GM18511 (cell line): ENCODE measurements at regions not wholly inside any gene's neighbourhood (a gene's known extent, or its start where the extent isn't known, plus 50 kb on each side); places are given as distances from the start of the nearest gene placed in this dataset.
A peak's percentile ranks its signal among the peaks of the same experiment; 100 is the strongest.

ENCODE experiments used
- ATAC-seq: cut with Tn5 transposase; IDR thresholded peaks from one replicate; pipeline ENCODE4 v1.9.1; 2021; ENCODE audit warnings: mild to moderate bottlenecking, moderate library complexity; ENCODE audit not compliant: unreplicated experiment

DNA sequence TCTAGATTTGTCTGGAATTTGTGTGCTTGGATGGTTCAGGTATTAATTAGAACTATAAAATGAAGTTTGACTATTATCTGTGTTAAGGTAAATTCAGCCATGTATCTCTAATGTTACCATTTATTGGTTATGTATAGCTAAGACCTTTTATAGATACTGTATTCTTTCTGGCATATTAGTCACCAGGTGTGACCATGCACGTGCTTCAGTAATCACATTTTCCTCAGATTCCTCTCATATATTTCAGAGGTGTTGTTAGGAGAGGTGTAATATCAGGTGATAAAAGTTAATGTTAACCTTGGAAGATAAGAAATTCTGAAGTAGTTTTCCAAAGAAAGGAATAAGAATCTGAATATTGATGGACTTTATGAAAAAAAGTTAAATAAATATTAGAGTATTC lies 194.5 kb upstream of the KHDRBS2 start:
- ATAC-seq = no peak

DNA sequence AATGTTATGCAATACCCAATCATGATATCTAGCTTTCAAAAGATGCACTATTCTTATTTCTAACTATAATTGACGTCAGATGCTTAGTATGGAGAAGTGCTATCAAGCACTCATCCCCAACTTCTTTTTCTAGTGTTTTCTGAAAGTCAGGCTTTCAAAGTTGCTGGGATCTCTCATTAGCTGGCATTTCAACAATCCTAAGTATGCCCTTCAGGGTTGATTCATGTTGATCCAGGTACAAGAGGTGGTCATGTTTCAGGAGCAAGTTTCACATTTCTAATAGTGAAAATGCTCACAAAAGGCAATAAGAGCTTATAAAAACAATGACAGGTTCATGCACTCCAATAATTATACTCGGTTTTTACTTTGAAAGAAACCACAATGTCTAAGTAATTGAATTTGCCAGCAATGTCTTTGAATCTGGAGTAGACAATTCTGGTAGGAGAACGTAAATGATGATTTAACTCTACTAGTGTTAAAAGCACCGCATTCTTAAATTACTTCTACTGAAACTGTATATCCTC lies 193.7 kb upstream of the KHDRBS2 start:
- no peak for ATAC-seq

DNA sequence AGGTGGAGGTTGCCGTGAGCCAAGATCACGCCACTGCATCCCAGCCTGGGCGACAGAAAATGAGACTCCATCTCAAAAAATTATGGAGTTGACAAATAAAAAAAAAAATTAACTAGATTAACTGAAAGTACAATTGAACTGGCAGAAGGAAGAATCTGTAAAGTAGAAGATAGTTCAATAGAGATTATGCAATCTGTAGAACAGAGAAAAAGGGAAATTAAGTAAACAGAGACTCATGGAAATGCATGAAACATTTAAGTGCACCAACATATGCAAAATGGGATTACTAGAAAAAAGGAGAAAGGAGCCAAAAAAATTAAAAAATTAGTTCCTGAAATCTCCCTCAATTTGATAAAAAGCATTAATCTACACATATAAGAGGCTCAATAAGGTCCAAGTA lies 188.8 kb upstream of the KHDRBS2 start:
- ATAC-seq = no peak

DNA sequence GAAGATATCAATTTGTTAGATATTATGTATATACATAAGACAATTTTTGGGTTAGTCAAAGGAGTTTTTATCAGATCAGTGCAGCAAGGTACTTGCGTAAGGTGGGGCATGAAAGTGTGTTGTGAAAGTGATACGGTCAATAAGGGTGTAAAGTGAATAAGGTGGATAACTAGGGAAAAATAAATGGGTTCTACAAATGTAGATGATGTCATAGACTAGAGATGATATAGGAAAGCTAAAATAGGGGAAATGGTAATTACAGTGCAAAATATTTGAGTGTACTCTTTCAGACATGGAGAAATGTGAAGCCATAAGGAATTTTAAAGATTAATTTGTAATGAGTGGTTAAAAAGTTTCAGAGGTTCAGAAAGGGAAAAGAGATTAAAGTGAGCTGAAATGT lies 180.6 kb upstream of the KHDRBS2 start:
- no peak for ATAC-seq

DNA sequence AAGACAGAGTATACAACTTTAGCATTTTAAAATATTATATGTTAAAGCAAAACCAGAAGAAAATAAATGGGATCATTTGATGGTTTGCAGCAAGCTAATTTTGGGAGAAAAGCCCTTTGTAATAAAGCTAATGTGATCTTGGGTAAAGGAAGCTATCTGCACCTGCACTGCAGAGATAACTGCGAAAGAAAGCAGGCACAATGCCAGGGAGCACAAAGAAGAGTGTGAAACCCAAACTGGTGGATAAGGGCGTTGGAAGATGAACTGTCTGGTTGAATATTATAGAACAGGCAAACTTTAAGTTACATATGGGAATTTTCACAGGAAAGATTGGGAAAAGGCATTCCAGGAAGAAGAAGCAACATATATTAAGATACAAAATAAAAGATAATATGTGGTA lies 179.2 kb upstream of the KHDRBS2 start:
- no peak for ATAC-seq

DNA sequence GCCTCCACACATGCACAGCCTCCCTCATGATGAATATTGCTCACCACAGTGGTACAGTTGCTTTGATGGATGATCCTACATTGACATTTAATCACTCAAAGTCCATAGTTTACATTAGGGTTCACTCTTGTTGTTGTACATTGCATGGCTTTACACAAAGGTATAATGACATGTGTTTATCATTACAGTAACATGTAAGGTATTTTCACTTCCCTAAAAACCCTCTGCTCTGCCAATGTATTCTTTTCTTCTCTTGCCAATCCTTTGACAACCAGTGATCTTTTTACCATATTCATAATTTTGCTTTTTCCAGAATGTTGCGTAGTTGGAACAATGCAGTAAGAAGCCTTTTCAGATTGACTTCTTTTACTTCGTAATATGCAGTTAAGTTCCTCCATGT lies 166.6 kb upstream of the KHDRBS2 start:
- ATAC-seq = no peak

DNA sequence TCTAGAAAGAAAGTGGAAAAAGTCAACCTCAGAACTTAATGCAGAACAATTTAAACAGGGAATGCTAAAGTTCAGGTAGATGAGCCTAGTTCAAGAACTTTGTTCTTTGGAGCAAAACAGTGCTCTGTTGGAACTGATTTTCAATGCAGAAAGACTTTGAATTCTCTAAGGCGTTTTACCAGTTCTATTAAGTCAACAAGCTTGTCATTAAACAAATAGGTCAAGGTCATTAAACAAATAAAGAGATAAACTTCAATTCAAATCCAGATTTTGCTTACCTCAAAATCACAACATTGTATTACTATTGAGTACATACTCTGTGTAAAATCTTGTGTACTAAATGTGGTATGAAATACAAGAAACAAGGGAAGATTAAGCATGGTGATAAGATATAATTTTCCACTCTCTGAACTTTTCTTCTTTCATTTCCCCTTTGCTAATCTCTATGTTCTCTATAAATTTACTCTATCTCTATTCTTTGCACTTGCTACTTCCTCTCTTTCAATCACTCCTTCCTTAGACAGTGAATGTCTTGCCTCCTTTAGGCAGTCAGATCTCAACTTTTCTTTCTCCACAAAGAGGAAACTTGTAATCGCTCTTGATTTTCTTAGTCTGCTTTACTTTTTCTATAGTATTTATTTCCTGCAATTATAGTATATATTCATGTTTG lies 160.8 kb upstream of the KHDRBS2 start:
- no peak for ATAC-seq

DNA sequence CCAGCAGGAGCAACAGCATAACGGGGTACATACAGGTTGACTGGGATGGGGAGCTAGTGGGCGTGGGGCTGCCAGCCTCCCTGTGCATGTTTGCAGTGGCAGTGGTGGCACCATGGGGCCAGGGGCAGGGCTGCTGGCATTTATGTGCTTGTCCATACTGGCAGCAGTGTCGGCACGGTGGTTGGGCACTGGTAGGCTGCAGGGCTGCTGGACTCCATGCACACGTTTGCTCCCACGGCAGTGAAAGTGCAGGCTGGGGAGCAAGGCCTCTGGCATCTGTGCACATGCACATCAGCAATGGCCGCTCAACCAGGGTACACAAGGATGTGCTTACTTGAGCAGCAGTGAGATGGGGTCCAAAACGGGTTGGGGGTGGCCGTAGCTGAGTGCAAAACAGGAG lies 159.5 kb upstream of the KHDRBS2 start:
- ATAC-seq = no peak

DNA sequence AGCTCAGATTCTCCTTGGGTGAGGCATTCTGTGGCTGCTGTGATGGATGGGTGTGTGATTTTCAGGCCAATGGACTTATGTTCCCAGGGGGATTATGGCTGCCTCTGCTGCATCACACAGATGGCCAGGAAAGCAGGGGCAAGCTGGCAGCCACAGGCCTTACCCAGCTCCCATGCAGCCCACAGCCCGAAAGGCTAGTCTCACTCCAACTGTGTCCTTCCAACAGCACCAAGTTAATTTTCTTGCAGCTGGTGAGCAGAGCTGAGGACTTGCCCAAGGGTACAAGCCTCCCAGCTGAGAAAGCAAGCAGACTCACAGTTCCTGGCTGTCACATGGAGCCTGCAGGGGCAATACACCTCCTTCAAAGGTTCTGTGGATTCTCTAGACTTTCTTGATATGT lies 155.2 kb upstream of the KHDRBS2 start:
- no peak for ATAC-seq

DNA sequence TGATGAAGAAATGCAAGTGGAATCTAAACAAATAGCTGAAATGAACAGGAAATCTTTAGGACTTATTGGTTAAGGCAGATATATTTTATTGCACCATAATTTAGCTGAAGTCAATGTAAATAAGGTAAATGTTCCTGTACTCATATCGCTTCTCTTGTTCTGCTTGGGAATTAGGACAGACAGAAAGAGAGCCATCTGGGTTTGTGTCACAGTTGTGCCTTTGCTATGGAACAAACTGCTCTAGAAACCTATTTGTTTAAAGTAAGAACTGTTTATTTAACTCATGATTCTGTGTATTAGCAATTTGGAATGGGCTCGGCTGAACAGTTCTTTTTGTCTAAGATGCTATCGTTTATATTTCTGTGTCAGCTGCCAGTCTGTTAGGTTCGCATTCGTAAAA lies 143.8 kb upstream of the KHDRBS2 start:
- ATAC-seq = no peak

DNA sequence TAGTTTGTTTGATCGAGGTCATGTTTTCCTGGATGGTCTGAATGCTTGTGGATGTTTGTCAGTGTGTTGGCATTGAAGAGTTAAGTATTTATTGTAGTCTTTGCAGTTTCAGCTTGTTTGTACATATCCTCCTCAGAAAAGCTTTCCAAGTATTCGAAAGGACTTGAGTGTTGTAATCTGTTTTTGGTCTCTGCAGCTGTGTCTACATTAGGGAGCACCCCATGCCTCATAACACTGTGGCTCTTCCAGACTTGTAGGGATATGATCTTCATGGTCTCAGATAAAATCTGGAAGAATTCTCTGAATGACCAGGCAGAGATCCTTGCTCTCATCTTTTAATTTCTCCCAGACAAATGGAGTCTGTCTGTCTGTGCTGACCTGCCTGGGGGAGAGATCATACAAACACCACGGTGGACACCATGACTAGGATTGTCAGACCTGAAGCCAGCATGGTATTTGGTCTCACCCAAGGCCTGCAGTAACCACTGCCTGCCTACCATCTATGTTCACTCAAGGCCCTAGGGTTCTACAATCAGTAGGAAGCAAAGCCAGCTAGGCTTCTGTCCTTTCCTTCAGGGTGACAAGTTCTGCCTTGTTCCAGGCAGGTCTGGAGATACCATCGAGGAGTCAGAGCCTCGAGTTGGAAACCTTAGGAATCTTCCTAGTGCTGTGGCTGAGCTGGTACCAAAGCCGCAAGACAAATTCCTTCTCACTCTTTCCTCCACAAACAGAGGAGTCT lies 114.7 kb upstream of the KHDRBS2 start:
- ATAC-seq = no peak

DNA sequence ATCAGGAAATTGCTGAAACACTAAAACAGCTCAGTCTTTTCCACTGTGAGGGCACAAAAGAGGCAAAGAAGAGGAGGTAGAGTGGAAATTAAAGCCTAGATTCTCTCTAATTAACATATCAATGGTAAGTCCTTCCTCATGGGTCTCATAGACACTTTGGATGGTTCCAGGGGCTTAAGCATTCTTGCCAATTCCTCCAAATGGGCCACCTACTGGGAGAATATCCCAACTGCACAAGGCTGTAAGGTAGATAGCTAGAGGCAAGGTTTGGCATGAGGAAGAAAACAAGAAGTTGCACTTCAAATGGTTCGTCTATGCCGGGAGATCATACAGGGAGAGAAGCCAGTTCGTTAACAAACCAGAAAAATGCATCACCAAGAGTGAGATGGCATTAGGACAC lies 107.6 kb upstream of the KHDRBS2 start:
- no peak for ATAC-seq

DNA sequence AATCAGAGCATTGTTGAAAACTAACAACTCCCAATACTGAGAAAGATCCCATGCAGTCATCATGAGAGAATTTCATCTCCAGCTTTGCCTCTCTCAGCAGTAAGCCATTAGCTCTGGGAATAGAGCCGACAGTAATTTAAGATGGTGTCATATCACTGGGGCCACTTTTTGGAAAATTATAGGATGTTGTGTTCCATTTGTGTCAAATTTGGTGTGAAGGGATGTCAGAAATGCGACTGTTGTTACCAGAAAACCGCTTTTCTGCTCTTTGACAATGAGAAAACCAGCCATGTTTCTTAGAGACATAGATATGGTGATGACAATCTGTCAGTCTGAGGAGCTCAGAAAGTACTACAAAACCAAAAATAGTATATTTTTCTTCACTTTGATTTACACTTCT lies 106.3 kb upstream of the KHDRBS2 start:
- no peak for ATAC-seq

DNA sequence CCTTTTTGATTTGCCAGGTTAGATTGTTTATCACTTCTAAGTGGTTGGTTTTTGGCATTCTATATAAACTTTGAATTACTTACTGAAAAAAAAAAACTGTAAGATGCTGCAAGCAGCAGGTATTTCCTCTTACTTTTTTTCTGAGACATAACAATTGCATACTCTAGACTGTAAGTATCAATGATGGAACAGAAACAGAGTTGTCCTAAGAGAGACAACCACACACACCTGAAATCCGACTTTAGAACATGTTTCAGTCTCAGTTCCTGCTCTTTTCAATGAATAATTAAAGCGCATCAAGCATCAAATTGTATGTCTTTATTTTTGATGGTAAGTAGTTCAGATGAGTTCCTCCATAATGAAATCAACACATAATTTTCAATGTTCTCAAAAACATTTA lies 105.3 kb upstream of the KHDRBS2 start:
- ATAC-seq = no peak

DNA sequence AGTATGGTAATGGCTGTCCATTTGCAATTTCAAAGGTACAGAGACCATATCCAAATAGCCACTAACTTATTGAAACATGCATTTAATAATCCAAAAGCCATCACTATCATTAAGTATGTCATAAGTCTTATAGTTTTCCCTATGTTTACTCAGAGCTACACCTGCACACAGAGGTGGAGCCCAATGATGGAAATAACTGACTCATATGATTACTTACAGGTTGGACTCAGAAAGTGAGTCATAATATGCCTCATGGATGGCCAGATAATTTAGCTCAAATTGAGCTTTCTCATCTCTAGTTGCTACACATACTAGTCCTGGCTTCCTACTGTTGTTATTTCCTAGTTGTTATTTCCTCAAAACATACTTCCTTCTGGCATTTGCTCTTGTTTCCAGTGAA lies 104.4 kb upstream of the KHDRBS2 start:
- ATAC-seq = no peak

DNA sequence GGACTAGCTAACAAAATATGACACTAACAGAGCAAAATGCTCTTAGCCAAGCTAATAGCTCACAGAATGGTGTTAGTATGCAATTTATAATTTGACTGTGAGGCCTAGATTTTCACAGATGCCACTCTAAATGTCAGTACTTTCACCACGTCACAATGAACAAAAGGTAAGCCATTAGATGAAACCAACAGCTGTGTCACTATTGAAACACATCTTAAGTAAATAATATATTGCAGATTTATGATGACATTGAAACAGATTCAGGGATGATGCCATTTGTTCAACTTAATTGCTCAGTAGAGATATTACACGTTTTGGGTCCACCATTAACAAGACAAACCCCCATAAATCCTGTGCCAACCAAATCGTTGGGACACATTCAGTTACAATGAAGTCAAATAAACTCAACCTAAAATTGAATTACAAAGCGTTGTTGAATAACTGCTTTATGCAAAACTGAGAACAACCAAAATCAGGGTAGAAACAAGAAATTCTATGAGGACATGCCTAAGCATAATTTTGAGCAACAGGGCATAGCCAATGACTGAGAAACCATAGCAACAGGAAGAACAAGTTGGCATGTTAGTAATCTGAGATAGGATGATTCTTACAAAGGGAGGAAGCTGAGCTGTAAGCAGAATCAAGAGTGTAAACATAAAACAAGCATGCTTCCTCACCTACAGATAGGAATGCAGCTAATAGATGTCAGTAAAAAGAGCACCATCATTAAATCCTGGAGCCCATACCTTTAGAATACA lies 85.6 kb upstream of the KHDRBS2 start:
- no peak for ATAC-seq

DNA sequence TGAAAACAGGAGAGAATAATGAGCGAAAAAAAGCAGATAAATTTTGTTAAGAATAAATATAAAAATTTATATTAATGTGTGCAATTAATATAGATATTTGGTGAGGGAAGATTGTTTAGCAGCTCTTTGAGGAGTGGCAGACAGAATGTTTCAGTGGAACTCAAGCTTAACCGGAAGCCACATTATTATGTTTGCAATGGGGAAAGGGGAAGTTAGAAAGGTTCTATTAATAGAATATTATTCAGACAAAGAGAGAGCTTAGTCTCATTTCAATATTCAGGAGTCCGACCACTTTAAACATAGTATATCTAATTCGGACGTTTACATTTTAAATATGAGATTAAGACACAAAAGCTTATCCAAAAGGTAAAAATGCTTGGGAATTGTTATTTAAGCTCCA lies 81.6 kb upstream of the KHDRBS2 start:
- peak; percentile 100 for ATAC-seq

DNA sequence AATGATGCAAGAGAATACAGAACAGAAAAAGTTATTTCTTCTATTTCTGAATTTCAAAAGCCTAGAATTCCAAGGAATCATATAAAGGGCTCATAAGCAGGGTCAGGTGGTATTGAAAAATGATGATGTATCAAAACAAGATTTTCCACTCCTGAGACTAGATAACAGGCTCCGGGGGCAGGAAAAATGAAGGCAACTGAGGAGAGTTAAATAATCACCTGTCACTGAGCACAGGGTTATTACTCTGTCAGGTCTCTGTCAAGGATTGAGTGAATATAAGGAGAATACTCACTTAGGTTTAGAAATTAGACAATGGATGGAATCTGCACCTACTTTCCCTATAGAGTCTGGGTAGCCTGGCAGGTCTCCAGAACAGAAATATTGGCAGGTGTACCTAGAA lies 76.1 kb upstream of the KHDRBS2 start:
- ATAC-seq = no peak

DNA sequence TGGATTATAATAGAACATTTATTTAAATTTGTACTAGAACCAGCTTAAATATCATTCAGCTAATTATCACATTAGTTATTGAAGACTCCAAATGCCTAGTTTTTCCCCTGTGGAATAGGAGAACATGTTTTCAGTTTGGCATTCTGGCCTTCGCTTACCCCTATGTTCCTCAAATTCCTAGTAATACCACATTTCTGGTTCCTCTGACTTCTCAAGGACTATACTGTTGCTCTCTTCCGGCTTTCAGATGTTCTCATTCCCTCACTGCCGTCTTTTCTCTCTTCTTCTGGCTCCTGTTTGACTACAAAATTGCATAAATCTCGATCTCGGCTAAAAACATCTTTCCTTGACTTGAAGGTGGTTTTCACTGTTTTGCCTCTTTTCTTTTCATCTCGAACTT lies 71.8 kb upstream of the KHDRBS2 start:
- ATAC-seq = no peak

DNA sequence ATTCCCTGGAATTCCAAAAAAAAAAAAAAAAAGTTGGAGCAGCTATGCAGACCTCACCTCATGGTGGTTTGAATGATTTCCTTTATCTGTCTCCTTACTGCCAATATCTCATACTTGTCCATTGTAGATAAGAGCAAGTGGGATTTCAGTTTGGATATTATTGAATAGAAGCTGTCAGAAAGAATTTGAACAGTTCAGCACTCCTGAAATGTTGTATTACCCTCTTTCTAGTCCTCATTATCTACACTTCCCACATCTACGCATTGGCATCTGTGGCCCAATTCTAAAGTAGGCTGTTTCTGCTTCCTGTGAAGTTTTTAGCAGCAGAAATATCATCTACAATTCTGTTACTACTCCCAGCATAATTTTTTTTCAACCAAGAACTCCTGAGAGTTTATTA lies 68.2 kb upstream of the KHDRBS2 start:
- no peak for ATAC-seq

DNA sequence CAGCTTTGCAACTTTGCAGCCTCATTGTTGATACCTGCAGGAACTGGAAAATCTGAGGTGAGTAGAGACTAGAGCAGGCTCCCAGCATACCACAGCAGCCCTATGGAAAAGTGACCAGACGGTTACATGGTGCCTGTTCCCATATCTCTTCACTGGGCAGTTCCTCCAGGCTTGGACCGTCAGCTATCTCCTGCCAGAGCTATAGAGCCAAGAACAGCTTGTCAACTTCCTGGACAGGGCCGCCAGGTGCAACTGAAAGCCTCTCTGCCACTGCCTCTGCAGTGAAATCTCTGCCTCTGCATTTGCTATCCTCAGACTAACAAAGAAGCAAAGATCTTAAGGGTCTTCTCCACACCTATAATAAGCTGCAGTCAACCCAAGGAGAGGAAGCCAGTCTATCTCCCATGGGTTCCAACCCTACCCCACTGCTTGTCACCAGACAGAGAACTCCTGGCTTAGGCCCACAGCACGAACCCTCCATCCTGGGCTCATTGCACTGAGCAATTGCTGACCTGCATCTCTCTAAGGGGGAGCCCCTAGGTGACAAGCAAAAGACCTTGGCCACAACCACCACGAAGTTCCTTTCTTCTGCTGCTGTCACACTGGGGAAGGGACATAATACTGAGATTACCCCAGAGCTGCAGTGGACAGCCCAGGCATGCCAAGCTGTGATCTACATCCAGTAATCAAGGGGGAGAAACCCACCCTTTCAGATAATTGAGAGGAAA lies 60.1 kb upstream of the KHDRBS2 start:
- ATAC-seq = no peak
